Stimulated activated CD8-positive, alpha-beta memory T cell treated with anti-CD3 and anti-CD28 coated beads, Interleukin-4, amount 100 ng/mL, for 48 hours (primary cell): ENCODE measurements at regions not wholly inside any gene's neighbourhood (a gene's known extent, or its start where the extent isn't known, plus 50 kb on each side); places are given as distances from the start of the nearest gene placed in this dataset.

Source experiments
- DNase-seq: peaks from one replicate; pipeline ENCODE4 v3.0.0-alpha.2; 2020

DNA sequence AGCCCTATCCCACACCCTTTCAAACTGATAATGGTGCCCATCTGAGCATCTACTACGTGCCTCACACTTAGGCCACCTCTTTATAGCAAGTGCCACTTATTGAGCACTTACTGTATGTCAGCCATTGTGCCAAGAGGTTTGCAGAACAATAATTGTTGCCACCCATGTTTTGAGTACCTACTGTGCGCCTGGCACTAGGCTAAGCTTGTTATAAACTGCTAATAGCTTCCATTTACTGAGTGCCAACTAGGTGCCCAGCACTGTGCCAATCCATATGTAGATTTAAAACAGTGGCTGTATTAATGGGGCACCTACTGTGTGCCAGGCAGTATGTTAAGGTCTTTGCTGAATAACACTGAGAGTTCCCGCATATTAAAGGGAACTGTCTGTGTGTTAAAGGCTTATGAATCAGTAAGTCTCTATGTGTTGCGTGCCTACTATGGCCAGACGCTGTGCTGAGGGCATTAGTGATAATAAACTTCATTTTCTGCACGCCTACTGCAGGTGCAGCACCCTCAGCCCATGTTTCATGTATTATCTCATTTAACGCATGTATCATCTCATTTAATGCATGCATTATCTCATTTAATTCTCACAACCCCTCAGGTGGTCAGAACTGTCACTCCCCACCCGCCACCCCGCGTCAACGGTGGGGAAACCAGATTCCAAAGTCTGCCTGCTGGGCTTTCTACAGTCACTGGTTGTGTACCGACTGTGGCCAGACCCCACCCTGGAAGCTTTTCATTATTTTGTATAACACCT lies 105.0 kb downstream of the PTPRS start:
- no peak for DNase-seq

DNA sequence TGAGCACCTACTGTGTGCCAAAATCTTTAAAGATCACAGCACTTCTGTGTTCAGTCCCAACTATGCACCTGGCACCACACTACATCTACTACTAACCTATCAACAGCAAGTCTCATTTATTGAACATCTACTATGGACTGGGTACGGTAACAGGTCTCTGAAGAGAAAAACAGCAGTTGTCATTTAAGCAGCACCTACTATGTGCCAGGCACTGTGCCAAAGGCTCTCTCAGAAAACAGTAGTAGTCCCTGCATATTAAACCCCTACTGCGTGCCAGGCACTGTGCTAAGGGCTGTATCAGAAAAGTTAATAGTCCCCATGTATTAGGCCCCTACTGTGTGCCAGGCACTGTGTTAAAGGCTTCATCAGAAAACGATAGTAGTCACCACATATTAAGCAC lies 106.2 kb downstream of the PTPRS start:
- no peak for DNase-seq

DNA sequence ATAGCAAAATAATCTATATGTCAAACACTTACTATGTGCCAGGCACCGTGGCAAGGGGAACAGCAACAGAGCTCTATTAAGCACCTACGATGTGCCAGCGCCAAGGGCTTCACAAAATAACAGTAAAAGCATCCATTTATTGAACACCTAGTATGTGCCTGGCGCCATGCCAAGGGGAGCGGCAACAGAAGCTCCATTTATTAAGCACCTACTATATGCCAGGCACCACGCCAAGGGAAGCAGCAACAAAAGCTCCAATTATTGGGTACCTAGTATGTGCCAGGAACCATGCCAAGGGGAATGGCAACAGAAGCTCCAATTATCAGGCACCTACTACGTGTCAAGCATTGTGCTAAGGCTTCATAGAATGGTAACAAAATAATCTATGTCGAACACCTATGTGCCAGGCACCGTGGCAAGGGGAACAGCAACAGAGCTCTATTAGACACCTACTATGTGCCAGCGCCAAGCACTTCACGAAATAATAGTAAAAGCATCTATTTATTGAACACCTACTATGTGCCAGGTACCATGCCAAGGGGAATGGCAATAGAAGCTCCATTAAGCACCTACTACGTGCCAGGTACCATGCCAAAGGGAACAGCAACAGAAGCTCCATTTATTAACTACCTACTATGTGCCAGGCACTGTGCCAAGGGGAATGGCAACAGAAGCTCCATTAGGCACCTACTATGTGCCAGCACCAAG lies 107.7 kb downstream of the PTPRS start:
- no peak for DNase-seq

DNA sequence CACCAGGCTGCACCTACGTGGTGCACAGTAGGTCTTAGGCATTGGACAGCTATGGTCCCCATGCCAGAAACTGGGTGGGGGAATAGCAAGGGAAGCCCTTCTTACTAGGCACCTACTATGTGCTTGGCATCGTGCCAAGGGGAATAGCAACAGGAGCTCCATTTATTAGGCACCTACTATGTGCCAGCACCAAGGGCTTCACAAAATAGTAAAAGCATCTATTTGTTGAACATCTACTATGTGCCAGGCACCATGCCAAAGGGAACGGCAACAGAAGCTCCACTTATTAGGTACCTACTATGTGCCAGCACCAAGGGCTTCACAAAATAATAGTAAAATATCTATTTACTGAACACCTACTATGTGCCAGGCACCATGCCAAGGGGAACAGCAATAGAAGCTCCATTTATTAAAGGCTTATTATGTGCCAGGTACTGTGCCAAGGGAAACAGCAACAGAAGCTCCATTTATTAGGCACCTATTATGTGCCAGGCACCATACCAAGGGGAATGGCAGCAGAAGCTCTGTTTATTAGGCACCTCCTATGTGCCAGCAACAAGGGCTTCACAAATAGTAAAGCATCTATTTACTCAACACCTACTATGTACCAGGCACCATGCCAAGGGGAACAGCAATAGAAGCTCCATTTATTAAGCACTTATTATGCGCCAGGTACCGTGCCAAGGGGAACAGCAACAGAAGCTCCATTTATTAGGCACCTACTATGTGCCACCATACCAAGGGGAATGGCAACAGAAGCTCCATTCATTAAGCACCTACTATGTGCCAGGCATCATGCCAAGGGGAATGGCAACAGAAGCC lies 108.5 kb downstream of the PTPRS start:
- DNase-seq, result no peak

DNA sequence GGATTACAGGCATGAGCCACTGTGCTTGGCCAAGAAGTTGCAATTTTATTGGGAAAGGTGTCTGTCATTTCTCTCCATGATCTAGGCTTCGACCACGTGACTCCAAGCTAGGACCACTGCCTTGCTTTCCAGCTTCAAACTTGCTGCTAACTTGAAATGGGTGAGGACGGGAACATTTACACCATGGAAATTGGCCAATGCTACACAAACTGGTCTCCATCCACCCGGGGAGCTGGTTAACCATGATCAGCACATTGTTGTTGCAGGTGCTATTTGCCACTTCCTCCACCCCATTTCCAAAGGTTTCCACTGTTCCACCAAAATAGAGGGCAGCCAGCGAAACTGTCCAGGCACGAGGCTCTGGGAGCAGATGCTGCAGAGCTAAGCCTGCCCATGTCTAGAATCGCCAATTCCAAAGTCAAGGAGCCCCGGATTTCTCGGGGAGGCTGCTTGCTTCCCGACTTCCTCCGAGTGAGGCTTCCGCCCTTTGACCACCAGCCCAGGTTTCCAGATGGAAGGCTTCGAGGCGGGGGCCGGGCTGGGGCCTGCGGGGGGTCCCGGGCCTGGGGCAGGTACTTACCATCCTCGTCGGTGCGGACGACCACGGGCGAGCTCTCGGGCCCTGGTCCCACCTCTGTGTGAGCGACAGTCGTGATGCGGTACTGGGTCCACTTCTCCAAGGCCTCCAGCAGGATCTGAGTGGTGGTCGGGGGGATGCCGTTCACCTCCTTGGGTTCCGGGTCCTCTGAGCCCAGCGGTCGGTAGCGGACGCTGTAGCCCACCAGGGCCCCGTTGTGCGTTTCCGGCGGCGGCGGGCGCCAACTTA lies 109.7 kb downstream of the PTPRS start:
- DNase-seq, result no peak

DNA sequence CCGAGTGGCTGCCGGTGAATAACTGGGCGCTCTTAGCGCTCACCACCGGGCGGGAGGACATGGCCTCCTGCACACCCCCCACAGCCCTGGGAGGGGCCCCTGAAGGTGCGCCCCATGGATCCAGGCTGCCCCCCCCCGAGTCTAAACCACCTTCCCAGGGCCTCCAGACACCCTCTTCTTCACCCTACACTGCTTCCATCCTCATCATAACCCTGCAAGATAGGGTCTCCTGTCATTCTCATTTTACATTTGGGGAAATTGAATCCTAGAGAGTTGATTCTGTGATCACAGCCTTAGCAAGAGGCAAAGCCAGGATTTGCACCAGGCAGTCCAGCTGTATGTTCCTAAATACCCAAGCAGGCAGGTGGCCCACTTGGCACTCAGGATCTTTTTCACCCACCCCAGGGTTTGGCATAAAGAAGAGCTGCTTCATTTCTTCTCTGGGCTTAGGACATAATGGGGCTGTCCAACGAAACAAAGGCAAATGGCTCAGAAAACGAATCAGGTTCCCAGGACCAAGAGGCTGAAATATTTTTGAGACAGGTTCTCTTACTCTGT lies 110.8 kb downstream of the PTPRS start:
- no peak for DNase-seq

DNA sequence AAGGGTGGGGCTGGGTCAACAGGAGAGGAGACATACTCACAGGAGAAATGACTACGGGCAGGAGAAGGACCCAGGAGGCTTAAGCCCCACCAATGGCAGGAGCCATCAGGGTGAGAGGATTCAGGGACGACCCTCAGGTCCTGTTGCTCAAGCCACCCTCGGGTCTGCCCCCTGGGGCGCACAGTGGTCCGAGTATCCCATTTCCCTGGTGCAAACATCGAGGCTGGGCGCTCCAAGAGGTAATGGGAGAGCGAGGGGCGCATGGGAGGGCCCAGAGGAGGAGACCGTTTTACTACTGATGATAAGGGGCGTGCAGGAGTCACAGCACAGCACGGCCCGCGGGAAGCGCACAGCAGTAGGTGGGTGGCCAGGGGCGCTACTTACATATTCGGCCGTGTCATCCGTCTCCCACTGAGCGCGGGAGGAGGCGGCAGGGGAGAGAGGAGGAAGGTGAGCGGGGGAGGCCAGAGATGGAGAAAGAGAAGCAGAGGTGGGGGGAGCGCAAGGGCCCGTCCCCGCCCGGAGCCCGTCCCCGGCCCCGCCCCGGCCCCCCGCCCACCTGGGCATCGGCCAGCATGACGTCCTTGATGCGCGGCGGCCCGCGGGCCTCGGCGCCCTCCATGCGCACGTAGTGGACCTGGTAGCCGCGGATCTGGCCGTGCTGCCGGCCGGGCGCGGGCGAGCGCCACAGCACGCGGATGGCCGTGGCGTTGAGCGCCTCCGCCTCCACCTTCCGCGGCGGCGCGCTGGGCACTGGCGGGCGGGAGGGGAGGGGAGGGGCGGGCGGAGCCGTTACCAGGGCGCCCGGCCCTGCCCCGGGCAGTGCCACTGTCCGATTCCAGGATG lies 111.5 kb downstream of the PTPRS start:
- DNase-seq, result no peak

DNA sequence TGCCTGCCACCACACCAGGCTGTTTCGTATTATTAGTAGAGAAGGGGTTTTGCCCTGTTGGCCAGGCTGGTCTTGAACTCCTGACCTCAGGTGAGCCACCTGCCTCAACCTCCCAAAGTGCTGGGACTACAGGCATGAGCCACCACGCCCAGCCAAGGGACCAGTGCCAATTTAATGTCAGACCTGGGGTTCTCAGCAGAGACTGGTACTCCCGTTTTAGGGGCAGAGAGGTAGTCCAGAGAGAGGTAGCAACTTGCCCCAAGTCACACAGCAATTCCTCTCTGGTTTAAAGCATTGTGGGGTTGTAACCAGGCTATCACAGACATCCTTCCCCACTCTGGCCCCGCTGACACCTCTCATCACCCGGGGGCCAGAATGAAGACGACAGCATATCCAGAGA lies 112.1 kb downstream of the PTPRS start:
- no peak for DNase-seq

DNA sequence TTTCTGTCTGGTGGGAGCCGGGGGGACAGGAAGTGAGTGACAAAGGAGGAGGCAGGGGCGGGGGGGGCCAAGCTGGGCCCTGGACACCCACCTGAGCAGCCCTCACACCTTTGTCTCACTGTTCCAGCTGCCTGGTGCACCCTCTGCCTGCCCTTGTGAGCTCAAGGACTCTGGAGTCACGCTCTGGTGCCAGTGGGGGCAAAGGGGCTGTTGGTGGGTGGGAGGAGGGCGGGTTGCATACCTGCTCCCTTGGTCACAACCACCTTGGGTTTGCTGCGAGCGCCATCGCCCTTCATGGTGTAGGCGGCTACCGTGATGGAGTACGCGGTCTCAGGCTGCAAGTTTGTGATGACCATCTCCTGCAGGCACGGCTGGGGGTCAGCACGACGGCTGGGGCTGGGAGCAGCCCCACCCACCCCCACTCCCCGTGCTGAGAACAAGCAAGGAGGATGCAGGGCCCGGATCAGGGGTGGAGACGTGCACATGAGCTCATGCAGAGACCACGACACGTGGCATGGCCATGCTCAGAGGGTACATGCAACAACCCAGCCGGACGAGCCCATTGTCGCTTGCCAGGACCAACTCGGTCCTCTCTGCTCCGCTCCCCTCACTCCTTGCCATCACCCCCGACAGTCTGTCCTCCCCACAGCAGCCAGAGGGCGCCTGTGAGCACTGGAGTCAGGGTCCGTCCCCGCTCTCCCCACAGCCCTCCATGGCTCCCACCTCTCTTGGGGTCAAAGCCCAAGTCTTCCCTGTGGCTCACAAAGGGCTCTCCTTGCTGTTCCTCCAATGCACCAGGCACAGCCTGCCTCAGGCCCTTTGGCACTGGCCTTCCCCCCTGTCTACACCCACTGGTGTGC lies 114.9 kb downstream of the PTPRS start:
- peak; percentile 54 for DNase-seq

DNA sequence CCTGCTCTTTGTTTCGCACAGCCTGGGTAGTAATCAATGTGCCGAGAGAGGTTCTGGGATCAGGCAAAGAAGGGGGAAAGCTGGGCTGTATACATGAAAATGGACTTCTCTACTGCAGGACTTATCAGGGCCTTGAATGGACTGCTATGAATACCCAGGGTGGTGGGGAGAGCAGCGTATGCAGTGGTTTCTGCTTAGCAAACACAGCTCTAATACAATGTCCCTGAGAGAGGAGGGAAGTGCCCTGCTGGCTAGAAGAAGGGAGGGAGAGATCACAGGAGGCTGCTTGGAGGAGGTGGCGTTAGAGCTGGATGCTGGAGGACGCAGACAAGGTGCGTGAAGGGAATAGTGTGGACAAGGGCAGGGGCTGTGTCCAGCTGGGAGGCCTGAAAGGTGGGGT lies 116.1 kb downstream of the PTPRS start:
- DNase-seq, result no peak

DNA sequence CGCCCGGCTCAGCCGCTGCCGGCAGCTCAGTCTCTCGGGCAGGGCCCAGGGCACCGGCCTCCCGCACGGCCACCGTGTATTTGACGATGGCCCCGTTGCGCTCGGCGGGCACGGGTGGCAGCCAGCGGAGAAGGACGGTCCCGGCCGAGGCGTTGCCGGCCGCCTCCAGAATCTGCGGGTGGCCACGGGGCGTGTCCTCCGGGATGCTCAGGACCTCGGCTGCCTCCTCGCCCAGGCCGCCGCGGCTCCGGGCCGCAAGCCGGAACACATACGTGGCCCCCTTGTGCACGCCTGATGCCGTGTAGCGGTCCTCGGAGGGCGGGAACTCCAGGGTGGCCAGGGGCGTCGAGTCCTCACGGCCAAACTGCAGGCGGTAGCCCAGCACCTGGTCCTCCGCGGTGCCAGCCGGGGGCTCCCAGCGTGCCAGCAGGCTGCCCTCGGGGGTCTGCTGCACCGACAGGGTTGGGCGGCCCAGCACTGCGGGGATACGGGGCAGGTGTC lies 117.7 kb downstream of the PTPRS start:
- DNase-seq, result no peak

DNA sequence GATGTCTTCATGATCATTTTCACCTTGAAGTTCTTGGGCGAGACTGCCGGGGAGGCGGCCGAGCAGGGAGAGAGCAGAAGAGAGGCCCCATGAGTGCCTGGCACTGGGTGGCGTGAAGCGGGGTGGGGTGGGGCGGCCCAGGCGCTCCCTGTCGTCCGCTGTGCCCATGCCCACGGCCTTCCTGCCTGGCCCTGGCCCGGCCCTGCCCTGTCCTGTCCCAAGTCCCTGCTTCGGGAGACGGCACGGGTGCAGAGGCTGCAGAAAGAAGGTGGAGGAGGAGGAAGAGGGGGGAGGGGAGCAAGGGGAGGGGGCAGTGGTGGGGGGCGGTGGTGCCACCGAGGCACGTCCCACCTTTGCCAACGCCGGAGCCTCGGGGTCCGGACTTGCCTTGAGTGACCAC lies 118.4 kb downstream of the PTPRS start:
- no peak for DNase-seq

DNA sequence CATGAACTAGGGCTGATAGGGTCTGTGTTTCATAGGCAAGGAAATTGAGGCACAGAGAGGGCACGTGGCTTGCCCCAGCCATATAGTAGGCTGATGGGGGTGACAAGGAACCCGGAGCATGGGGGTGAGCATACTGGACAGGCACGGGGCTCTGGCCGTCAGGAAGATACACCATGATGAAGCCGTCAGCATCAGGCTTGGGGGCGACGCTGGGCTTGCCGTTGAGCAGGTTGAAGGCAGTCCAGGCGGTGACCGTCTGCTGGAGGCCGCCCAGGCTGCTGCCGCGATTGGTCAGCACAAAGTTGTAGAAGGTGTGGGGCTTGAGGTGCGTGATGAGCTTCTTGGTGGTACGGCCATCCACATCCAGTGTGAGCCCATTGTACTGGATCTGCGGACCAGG lies 119.7 kb downstream of the PTPRS start:
- no peak for DNase-seq

DNA sequence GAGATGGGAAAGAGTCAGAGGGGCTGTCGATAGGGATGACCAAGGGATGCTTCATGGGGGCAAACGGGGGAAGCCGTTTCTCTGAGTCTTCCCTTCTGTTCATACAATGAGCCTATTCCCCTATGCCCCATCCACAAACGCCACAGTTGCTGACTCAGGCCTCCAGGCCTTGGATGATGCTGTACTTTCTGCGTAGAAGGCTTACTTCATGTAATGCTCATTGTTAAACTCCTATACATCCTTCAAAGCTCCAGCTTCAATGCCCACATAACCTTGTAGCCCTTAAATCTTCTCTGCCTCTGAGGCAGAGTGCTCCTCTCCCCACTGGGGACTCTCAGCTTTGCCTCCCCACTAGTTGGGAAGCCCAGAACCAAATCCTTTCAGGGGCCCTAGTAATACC lies 120.3 kb downstream of the PTPRS start:
- no peak for DNase-seq

DNA sequence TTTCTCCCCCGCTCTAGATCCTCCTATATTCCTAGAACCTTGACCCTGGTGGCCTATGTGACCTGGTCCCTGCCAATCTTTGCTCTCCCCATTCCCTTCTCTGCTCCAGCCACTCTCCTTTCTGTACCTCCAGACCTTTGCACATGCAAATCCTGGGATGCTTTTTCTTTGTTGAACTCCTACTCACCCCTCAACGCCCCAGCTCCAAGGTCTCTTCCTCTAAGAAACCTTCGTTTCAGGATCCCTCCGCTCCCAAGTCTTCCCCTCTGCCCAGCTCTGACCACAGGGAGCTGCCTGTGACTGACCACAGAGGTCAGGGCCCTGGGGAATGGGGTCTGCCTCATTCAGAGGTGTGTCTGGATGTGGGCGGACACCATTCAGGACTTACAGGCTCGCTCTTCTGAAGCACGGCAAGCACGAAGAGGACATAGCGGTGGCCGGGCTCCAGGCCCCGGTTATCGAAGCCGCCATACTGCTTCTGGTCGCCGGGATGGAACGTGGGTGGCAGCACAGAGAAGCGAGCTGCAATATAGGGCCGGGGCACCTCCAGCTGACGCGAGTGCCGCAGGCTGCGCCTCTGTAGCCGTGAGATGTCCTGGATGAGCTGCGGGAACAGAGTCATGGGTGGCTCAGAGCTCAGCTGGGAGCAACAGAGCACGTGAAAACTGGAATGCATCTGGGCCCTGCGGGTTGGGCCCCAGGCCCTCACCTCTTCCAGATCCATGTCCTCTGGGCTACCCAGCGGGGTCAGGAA lies 120.9 kb downstream of the PTPRS start:
- no peak for DNase-seq

DNA sequence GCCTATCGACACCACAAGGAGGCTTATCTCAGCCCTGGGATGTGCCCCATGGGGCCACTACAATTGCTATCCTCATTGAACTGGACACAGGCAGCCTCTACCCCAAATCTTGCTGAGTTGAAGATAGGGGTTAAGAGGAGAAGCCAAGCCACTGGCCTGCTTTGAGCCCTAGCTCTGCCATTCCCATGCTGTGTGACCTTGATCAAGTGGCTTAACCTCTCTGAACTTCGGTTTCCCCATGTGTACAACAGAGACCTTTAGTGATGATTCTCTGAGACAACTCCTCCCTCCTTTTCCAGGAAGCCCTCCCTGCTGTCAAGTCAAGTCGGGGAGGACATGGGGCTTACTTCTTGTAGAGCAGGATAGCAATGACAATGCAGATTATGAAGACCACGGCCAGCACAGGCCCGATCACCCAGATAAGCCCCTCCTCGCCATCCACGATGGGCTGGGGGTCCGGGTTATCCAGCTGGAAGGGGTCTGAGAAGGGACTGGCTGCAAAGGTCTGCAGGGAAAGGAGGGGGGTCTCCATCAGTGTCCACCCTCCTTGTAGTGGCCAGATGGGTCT lies 121.6 kb downstream of the PTPRS start:
- DNase-seq, result no peak

DNA sequence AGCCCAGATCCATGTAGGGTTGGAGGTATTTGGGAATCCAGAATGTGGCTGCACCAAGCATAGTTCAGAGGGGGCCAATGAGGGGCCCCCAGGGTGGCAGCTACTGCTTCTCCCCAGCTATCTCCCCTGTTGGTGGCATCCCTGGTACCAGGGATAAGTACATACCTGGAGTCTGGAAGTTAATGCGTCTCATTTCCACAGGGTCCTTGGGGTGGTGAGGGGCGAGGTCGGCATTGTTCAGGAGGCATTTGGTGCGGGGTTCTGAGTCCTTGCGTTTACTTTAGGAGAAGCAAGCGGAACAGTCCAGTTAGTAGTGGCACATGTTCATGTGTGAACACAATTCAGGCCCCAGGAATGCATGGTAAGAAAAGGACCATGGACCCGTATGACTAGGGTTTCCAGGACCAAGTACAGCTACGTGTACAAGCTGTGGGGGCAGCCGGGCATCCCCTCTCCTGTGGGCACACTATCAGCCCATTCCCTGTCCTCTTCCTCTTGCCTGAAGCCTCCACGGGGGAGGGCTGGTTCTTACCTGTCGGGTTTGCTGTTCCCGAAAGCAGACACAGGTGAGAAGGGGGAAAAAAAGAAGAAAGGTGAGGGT lies 122.3 kb downstream of the PTPRS start:
- no peak for DNase-seq

DNA sequence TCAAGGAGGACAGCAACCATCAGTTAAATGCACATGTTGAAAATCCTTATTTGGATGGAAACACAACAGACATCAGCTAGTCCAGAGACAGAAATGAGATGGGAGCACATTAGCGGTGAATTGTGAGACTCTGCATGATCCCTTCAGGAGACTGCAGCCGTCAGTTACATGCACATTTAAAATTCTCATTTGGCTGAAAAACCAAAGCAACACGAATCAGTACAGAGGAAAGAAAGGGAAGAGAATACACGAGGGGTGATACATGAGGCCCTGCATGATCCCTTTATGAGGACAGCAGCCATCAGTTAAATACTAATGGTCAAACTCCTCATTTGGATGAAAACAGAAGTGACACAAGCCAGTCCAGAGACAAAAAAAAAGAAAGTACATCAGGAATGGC lies 123.4 kb downstream of the PTPRS start:
- DNase-seq, result no peak
